IMR-90 (cell line): ENCODE measurements at regions not wholly inside any gene's neighbourhood (a gene's known extent, or its start where the extent isn't known, plus 50 kb on each side); places are given as distances from the start of the nearest gene placed in this dataset.

Experiments used
- ATAC-seq: fragments of 200-7000 bp; cut with Tn5 transposase; 2 replicates; pipeline ENCODE4 v1.9.1; 2020; ENCODE audit warnings: low read depth, mild to moderate bottlenecking, moderate library complexity
- BruUV-seq: library from RNA; stranded (reverse); fragments of 400-500 nt; replicated peaks from 2 replicates; lab custom pipeline; 2021; lab: Mats Ljungman, UMichigan
- CTCF ChIA-PET: fragments of 300-600 bp; formaldehyde crosslinking; extraction: SDS; loops from one replicate; lab custom pipeline; 2021; ENCODE audit warnings: antibody characterized with exemption; lab: Yijun Ruan, JAX
- POLR2A ChIA-PET: fragments of 300-600 bp; sonication (Branson Sonifier 250); formaldehyde crosslinking; loops from one replicate; lab custom pipeline; 2022; ENCODE audit warnings: antibody characterized with exemption; ENCODE audit not compliant: unreplicated experiment; lab: Charles Lee
- DNase-seq: peaks from one replicate; pipeline ENCODE4 v3.0.0; 2013
- H2AFZ ChIP-seq: replicated peaks from 2 replicates; pipeline ENCODE3; 2013; ENCODE audit warnings: low read length, mild to moderate bottlenecking; ENCODE audit not compliant: poor library complexity
- H2AK5ac ChIP-seq: 2 replicates; pipeline ENCODE4 v1.6.1; 2013; ENCODE audit warnings: low read depth, low read length, inconsistent platforms
- H2AK9ac ChIP-seq: replicated peaks from 2 replicates; pipeline ENCODE3; 2013; ENCODE audit warnings: mild to moderate bottlenecking, low read depth, low read length, moderate library complexity; ENCODE audit not compliant: poor library complexity
- H2BK120ac ChIP-seq: 2 replicates; pipeline ENCODE4 v1.6.1; 2013; ENCODE audit warnings: low read depth, low read length, inconsistent platforms
- H2BK15ac ChIP-seq: 3 replicates; pipeline ENCODE4 v1.6.1; 2013; ENCODE audit warnings: low read depth, low read length, inconsistent platforms
- H2BK20ac ChIP-seq: 2 replicates; pipeline ENCODE4 v1.6.1; 2013; ENCODE audit warnings: low read depth, mild to moderate bottlenecking, inconsistent platforms, low read length, moderate library complexity
- H2BK5ac ChIP-seq: 2 replicates; pipeline ENCODE4 v1.6.1; 2013; ENCODE audit warnings: mild to moderate bottlenecking, low read depth, low read length, inconsistent platforms; ENCODE audit not compliant: poor library complexity, severe bottlenecking
- H3K14ac ChIP-seq: replicated peaks from 2 replicates; pipeline ENCODE4 v1.6.1; 2013; ENCODE audit warnings: low read depth, low read length, inconsistent platforms
- H3K18ac ChIP-seq: 2 replicates; pipeline ENCODE4 v1.6.1; 2013; ENCODE audit warnings: low read depth, low read length, control low read depth
- H3K23ac ChIP-seq: 2 replicates; pipeline ENCODE4 v1.6.1; 2013; ENCODE audit warnings: low read depth, low read length, inconsistent platforms
- H3K27ac ChIP-seq: 2 replicates; pipeline ENCODE4 v1.5.1; 2013; ENCODE audit warnings: mild to moderate bottlenecking, control low read depth, low read length; ENCODE audit not compliant: insufficient read depth
- H3K27me3 ChIP-seq: 2 replicates; pipeline ENCODE4 v1.6.1; 2013; ENCODE audit warnings: low read length; ENCODE audit not compliant: control insufficient read depth, insufficient read depth
- H3K36me3 ChIP-seq: 2 replicates; pipeline ENCODE4 v1.6.1; 2013; ENCODE audit warnings: low read length, mixed read lengths; ENCODE audit not compliant: control insufficient read depth, insufficient read depth
- H3K4ac ChIP-seq: 2 replicates; pipeline ENCODE4 v1.6.1; 2013; ENCODE audit warnings: low read depth, low read length, inconsistent platforms
- H3K4me1 ChIP-seq: 2 replicates; pipeline ENCODE4 v1.6.1; 2013; ENCODE audit warnings: low read length, mixed read lengths; ENCODE audit not compliant: control insufficient read depth, insufficient read depth
- H3K4me2 ChIP-seq: 2 replicates; pipeline ENCODE4 v1.6.1; 2013; ENCODE audit warnings: low read depth, mild to moderate bottlenecking, control low read depth, low read length, moderate library complexity
- H3K4me3 ChIP-seq: 2 replicates; pipeline ENCODE4 v1.5.1; 2013; ENCODE audit warnings: low read depth, mild to moderate bottlenecking, control low read depth, low read length, moderate library complexity; ENCODE audit not compliant: insufficient read depth
- H3K56ac ChIP-seq: 2 replicates; pipeline ENCODE4 v1.6.1; 2013; ENCODE audit warnings: low read length, inconsistent platforms; ENCODE audit not compliant: insufficient read depth; ENCODE audit errors: extremely low read depth
- H3K79me1 ChIP-seq, 2 experiments: 2 replicates each; pipeline ENCODE4 v1.6.1; 2013; ENCODE audit warnings: low read length in 2 of 2, inconsistent platforms in 1 of 2, low read depth in 1 of 2
- H3K9ac ChIP-seq: 2 replicates; pipeline ENCODE4 v1.6.1; 2013; ENCODE audit warnings: low read depth, low read length, control low read depth
- H3K9me1 ChIP-seq: 2 replicates; pipeline ENCODE4 v1.6.1; 2013; ENCODE audit warnings: low read length, inconsistent platforms; ENCODE audit not compliant: insufficient read depth
- H3K9me3 ChIP-seq: 2 replicates; pipeline ENCODE4 v1.6.1; 2013; ENCODE audit warnings: low read length; ENCODE audit not compliant: control insufficient read depth, insufficient read depth
- H4K20me1 ChIP-seq: 2 replicates; pipeline ENCODE4 v1.6.1; 2013; ENCODE audit warnings: low read length, inconsistent platforms; ENCODE audit not compliant: insufficient read depth
- H4K5ac ChIP-seq: 2 replicates; pipeline ENCODE4 v1.6.1; 2013; ENCODE audit warnings: mild to moderate bottlenecking, low read depth, low read length, control low read depth
- H4K8ac ChIP-seq, 2 experiments: 2 replicates each; pipeline ENCODE4 v1.6.1; 2013; ENCODE audit warnings: low read depth in 2 of 2, low read length in 2 of 2, control low read depth in 1 of 2, inconsistent platforms in 1 of 2
- H4K91ac ChIP-seq: 2 replicates; pipeline ENCODE4 v1.6.1; 2013; ENCODE audit warnings: low read depth, low read length, inconsistent platforms; ENCODE audit not compliant: insufficient read depth
- BHLHE40 ChIP-seq: fragments of 150-350 bp; IDR thresholded peaks from 2 replicates; pipeline ENCODE4 v1.6.1; 2016; ENCODE audit warnings: mild to moderate bottlenecking, low read depth, low read length
- CEBPB ChIP-seq: IDR thresholded peaks from 2 replicates; pipeline ENCODE4 v1.6.1; 2012; ENCODE audit warnings: low read depth, low read length, improper control_type of control experiment
- CHD1 ChIP-seq: IDR thresholded peaks from 2 replicates; pipeline ENCODE4 v1.6.1; 2012; ENCODE audit warnings: low read depth, low read length, improper control_type of control experiment
- FOS ChIP-seq: fragments of 150-350 bp; IDR thresholded peaks from 2 replicates; pipeline ENCODE4 v1.6.1; 2016; ENCODE audit warnings: low read depth, low read length
- MAFK ChIP-seq: IDR thresholded peaks from 2 replicates; pipeline ENCODE4 v1.6.1; 2012; ENCODE audit warnings: low read depth, low read length, improper control_type of control experiment
- MAZ ChIP-seq: IDR thresholded peaks from 2 replicates; pipeline ENCODE4 v1.6.1; 2012; ENCODE audit warnings: low read depth, mild to moderate bottlenecking, low read length, improper control_type of control experiment, moderate library complexity, borderline replicate concordance
- MXI1 ChIP-seq: IDR thresholded peaks from 2 replicates; pipeline ENCODE4 v1.6.1; 2012; ENCODE audit warnings: low read depth, mild to moderate bottlenecking, low read length, moderate library complexity, borderline replicate concordance
- NFE2L2 ChIP-seq: fragments of 150-350 bp; IDR thresholded peaks from 2 replicates; pipeline ENCODE4 v1.6.1; 2016; ENCODE audit warnings: low read depth, mild to moderate bottlenecking, low read length
- POLR2A ChIP-seq: IDR thresholded peaks from 2 replicates; pipeline ENCODE4 v1.6.1; 2012; ENCODE audit warnings: mild to moderate bottlenecking, low read depth, low read length
- RAD21 ChIP-seq: IDR thresholded peaks from 2 replicates; pipeline ENCODE4 v1.6.1; 2012; ENCODE audit warnings: low read length, improper control_type of control experiment
- RCOR1 ChIP-seq: IDR thresholded peaks from 2 replicates; pipeline ENCODE4 v1.6.1; 2012; ENCODE audit warnings: mild to moderate bottlenecking, low read length, improper control_type of control experiment; ENCODE audit not compliant: insufficient replicate concordance
- RFX5 ChIP-seq: IDR thresholded peaks from 2 replicates; pipeline ENCODE4 v1.8.0; 2012; ENCODE audit warnings: low read depth, mild to moderate bottlenecking, low read length, moderate library complexity
- SMC3 ChIP-seq: fragments of 150-350 bp; IDR thresholded peaks from 2 replicates; pipeline ENCODE4 v1.6.1; 2016; ENCODE audit warnings: low read depth, mild to moderate bottlenecking, antibody characterized with exemption, low read length, moderate library complexity
- whole genome bisulfite sequencing, 2 experiments: methylation state at CpG; one replicate each; pipeline versions ENCODE4 v1.1.5 to v1.1.7; 2013; ENCODE audit warnings: missing lambda C conversion rate in 2 of 2; ENCODE audit not compliant: insufficient read length in 1 of 2; ENCODE audit errors: extremely low coverage in 2 of 2; 5-methylcytosine and 5-hydroxymethylcytosine counted together
- dilution Hi-C: fragments of 300-500 bp; cut with HindIII; formaldehyde crosslinking; loops from one replicate; pipeline ENCODE4 v1.14.3; 2018; ENCODE audit warnings: low sequenced_read_pairs; ENCODE audit not compliant: unreplicated experiment
- in situ Hi-C: fragments of 300-500 bp; cut with MboI; formaldehyde crosslinking; loops from 3 replicates; pipeline ENCODE4 v1.14.3; 2019; ENCODE audit warnings: low sequenced_read_pairs, inconsistent platforms, mixed read lengths
- intact Hi-C: fragments of 100-400 bp; cut with micrococcal nuclease; formaldehyde crosslinking; loops from 2 replicates; pipeline ENCODE4 v1.10.0; 2022
- TF ChIP-seq, protein P1 (sequence below): fragments of 150-350 bp; IDR thresholded peaks from 2 replicates; pipeline ENCODE4 v1.6.1; 2017; ENCODE audit warnings: mild to moderate bottlenecking, antibody characterized with exemption, low read length, low read depth
- TF ChIP-seq, protein P2 (sequence below): conservative IDR thresholded peaks from 2 replicates; pipeline ENCODE4 v1.5.1; 2012; ENCODE audit warnings: mild to moderate bottlenecking, low read depth, low read length, improper control_type of control experiment
- TF ChIP-seq, protein P3 (sequence below): fragments of 150-350 bp; IDR thresholded peaks from 2 replicates; pipeline ENCODE4 v1.6.1; 2016; ENCODE audit warnings: low read depth, mild to moderate bottlenecking, low read length, moderate library complexity, borderline replicate concordance

DNA sequence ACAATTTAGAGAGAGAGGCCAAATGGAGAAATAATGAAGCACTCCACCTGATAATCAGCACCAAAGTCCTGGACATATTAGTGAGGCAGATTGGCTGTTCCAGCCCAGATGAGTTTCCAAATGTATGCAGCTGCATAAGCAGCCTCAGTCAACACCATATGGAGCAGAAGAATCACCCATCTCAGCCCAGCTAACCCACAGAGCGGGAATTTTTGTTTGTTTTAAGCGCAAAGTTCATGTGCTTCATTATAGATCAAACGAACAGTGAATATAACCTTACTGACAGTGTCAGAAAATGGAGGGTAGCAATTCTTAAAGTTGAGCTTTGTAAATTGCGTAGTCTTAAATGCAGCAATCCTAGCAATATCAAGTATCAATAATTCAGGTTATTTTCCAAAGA lies 234.0 kb upstream of the CEP162 start:
- H3K18ac ChIP-seq = no peak overlapping the region
- POLR2A ChIA-PET = no interaction called here
- no peak overlapping the region for H3K27ac ChIP-seq
- no TSS peak for BruUV-seq
- H2BK5ac ChIP-seq = no peak overlapping the region
- H2BK20ac ChIP-seq = no peak overlapping the region
- no peak overlapping the region for H3K14ac ChIP-seq
- H4K5ac ChIP-seq = no peak overlapping the region
- in situ Hi-C loops = no loop called here
- H4K91ac ChIP-seq = no peak overlapping the region
- no peak overlapping the region for H3K4me3 ChIP-seq
- H3K9me3 ChIP-seq = no peaks in the 10 kb centered on the region
- WGBS, 2 experiments = no CpG with 5 or more reads among the region's 4 CpGs
- no peak overlapping the region for H3K4ac ChIP-seq
- H4K20me1 ChIP-seq = no peaks in the 10 kb centered on the region
- H3K79me1 ChIP-seq = no peaks in the 10 kb centered on the region
- H2BK120ac ChIP-seq = no peak overlapping the region
- no peaks in the 10 kb centered on the region for H3K4me1 ChIP-seq
- dilution Hi-C loops = no loop called here
- no peak overlapping the region for H2AK5ac ChIP-seq
- ATAC-seq (no peak), DNase-seq (no peak)
- no peaks in the 10 kb centered on the region; the same call in 1 of the 2 replicates for H3K27me3 ChIP-seq
- no peak overlapping the region for H3K56ac ChIP-seq
- H3K23ac ChIP-seq = no peak overlapping the region
- H2BK15ac ChIP-seq = no peak overlapping the region
- no peaks in the 10 kb centered on the region for H3K36me3 ChIP-seq
- no peaks in the 10 kb centered on the region for H3K9me1 ChIP-seq
- TF ChIP-seq, protein P1, sequence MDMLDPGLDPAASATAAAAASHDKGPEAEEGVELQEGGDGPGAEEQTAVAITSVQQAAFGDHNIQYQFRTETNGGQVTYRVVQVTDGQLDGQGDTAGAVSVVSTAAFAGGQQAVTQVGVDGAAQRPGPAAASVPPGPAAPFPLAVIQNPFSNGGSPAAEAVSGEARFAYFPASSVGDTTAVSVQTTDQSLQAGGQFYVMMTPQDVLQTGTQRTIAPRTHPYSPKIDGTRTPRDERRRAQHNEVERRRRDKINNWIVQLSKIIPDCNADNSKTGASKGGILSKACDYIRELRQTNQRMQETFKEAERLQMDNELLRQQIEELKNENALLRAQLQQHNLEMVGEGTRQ = no peak
- TF ChIP-seq RCOR1 = no peak
- TF ChIP-seq CEBPB = no peak
- TF ChIP-seq NFE2L2 = no peak
- no peak for TF ChIP-seq MAZ
- TF ChIP-seq RFX5 = no peak
- no peak for TF ChIP-seq BHLHE40
- TF ChIP-seq SMC3 = no peak
- TF ChIP-seq MXI1 = no peak
- TF ChIP-seq RAD21 = no peak
- no peak for TF ChIP-seq FOS
- TF ChIP-seq, protein P2, sequence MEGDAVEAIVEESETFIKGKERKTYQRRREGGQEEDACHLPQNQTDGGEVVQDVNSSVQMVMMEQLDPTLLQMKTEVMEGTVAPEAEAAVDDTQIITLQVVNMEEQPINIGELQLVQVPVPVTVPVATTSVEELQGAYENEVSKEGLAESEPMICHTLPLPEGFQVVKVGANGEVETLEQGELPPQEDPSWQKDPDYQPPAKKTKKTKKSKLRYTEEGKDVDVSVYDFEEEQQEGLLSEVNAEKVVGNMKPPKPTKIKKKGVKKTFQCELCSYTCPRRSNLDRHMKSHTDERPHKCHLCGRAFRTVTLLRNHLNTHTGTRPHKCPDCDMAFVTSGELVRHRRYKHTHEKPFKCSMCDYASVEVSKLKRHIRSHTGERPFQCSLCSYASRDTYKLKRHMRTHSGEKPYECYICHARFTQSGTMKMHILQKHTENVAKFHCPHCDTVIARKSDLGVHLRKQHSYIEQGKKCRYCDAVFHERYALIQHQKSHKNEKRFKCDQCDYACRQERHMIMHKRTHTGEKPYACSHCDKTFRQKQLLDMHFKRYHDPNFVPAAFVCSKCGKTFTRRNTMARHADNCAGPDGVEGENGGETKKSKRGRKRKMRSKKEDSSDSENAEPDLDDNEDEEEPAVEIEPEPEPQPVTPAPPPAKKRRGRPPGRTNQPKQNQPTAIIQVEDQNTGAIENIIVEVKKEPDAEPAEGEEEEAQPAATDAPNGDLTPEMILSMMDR = no peak
- no peak for TF ChIP-seq MAFK
- no peak for TF ChIP-seq CHD1
- TF ChIP-seq, protein P3, sequence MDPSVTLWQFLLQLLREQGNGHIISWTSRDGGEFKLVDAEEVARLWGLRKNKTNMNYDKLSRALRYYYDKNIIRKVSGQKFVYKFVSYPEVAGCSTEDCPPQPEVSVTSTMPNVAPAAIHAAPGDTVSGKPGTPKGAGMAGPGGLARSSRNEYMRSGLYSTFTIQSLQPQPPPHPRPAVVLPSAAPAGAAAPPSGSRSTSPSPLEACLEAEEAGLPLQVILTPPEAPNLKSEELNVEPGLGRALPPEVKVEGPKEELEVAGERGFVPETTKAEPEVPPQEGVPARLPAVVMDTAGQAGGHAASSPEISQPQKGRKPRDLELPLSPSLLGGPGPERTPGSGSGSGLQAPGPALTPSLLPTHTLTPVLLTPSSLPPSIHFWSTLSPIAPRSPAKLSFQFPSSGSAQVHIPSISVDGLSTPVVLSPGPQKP = no peak
- no peak for TF ChIP-seq POLR2A
- CTCF ChIA-PET = no interaction called here
- no peak overlapping the region for H2AK9ac ChIP-seq
- H3K4me2 ChIP-seq = no peak overlapping the region
- H2AFZ ChIP-seq = no peak overlapping the region
- H3K9ac ChIP-seq = no peak overlapping the region
- H4K8ac ChIP-seq = no peak overlapping the region
- intact Hi-C loops = no loop called here
